Loucy (cell line): ENCODE measurements at regions not wholly inside any gene's neighbourhood (a gene's known extent, or its start where the extent isn't known, plus 50 kb on each side); places are given as distances from the start of the nearest gene placed in this dataset.

Experiments
- H2AFZ ChIP-seq: fragments of 200-600 bp; sonication (generic); 2 replicates; pipeline ENCODE4 v1.6.0; 2016; ENCODE audit warnings: antibody characterized with exemption, mild to moderate bottlenecking, low read length, moderate library complexity
- H3F3A ChIP-seq: fragments of 200-600 bp; 2 replicates; pipeline ENCODE4 v1.6.0; 2016; ENCODE audit warnings: antibody characterized with exemption, low read depth, mild to moderate bottlenecking
- H3K27me3 ChIP-seq: fragments of 200-600 bp; sonication (generic); 2 replicates; pipeline ENCODE4 v1.6.1; 2014; ENCODE audit warnings: low read length, mild to moderate bottlenecking; ENCODE audit not compliant: insufficient read depth, poor library complexity, severe bottlenecking
- H3K36me3 ChIP-seq: fragments of 200-600 bp; sonication (generic); 2 replicates; pipeline ENCODE4 v1.6.1; 2016; ENCODE audit warnings: low read length; ENCODE audit not compliant: insufficient read depth
- H3K4me1 ChIP-seq: fragments of 200-600 bp; sonication (generic); 2 replicates; pipeline ENCODE4 v1.5.1; 2014; ENCODE audit warnings: low read length, mild to moderate bottlenecking; ENCODE audit not compliant: insufficient read depth, poor library complexity, severe bottlenecking
- H3K4me2 ChIP-seq: fragments of 200-600 bp; sonication (generic); 2 replicates; pipeline ENCODE4 v1.6.0; 2014; ENCODE audit warnings: antibody characterized with exemption, low read length, low read depth, mild to moderate bottlenecking; ENCODE audit not compliant: poor library complexity, severe bottlenecking
- H3K4me3 ChIP-seq: fragments of 200-600 bp; sonication (generic); 2 replicates; pipeline ENCODE4 v1.5.1; 2014; ENCODE audit warnings: low read length, mild to moderate bottlenecking, mixed read lengths; ENCODE audit not compliant: poor library complexity, severe bottlenecking
- H3K79me2 ChIP-seq: fragments of 200-600 bp; sonication (generic); 2 replicates; pipeline ENCODE4 v1.6.1; 2014; ENCODE audit warnings: low read length; ENCODE audit not compliant: insufficient read depth
- H3K9ac ChIP-seq: fragments of 200-600 bp; sonication (generic); 2 replicates; pipeline ENCODE4 v1.6.0; 2014; ENCODE audit warnings: mild to moderate bottlenecking, low read depth, low read length, moderate library complexity; ENCODE audit not compliant: poor library complexity, severe bottlenecking
- H3K9me2 ChIP-seq: fragments of 200-600 bp; sonication (generic); replicated peaks from 2 replicates; pipeline ENCODE4 v1.6.1; 2016; ENCODE audit warnings: low read depth, low read length, mixed read lengths
- H3K9me3 ChIP-seq: fragments of 200-600 bp; sonication (generic); 2 replicates; pipeline ENCODE4 v1.6.1; 2014; ENCODE audit warnings: mild to moderate bottlenecking, antibody characterized with exemption, low read length, low read depth; ENCODE audit not compliant: insufficient read depth
- H4K20me1 ChIP-seq: fragments of 200-600 bp; sonication (generic); 2 replicates; pipeline ENCODE4 v1.6.0; 2014; ENCODE audit warnings: antibody characterized with exemption, low read length, mild to moderate bottlenecking; ENCODE audit not compliant: insufficient read depth, poor library complexity, severe bottlenecking
- EZH2phosphoT487 ChIP-seq: fragments of 200-600 bp; IDR thresholded peaks from 2 replicates; pipeline ENCODE4 v1.6.1; 2018; ENCODE audit warnings: antibody characterized with exemption, mild to moderate bottlenecking, moderate library complexity, borderline replicate concordance
- TF ChIP-seq, protein P1 (sequence below): fragments of 200-600 bp; sonication (generic); conservative IDR thresholded peaks from 2 replicates; pipeline ENCODE4 v1.5.1; 2014; ENCODE audit warnings: mild to moderate bottlenecking, antibody characterized with exemption, low read length

DNA sequence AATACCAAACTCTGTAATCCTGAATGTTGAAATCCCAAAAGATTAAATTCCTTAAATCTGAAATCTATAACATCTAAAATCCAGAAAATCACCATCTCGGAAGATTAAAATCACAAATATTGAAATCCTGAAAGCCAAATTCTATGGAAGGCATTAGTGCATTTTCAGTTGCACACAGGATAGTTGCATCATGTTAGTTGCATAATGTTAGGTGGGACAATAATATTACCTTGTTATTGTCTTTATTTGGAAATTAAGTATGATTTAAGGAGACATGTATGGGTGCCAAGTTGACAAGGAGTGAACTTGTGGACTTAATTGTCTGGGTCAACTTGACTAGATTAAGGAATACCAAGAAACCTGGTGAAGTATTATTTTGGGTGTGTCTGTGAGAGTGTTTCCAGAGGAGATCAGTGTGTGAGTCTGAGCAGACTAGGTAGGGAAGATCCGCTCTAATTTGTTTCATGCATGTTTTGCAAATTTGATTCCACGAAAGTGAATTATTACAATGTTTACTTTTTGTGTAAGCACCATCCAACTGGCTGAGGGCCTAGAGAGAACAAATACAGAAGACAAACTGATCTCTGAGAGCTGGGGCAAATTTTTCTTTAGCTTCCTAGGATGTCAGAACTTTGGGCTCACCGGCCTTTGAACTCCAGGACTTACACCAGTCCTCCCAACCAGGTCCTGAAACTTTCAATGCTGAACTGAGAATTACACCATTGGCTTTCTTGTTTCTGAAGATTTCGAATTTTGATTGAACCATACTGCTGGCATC, 545.1 kb upstream of the IRAK1BP1 start:
- no peaks in the 10 kb centered on the region for H3K36me3 ChIP-seq
- no peak overlapping the region for H2AFZ ChIP-seq
- H3K27me3 ChIP-seq: no peaks in the 10 kb centered on the region
- no peak overlapping the region for H3K9ac ChIP-seq
- H3K4me1 ChIP-seq: no peaks in the 10 kb centered on the region
- H4K20me1 ChIP-seq: no peaks in the 10 kb centered on the region
- no peaks in the 10 kb centered on the region for H3K9me3 ChIP-seq
- H3K9me2 ChIP-seq: no peaks in the 10 kb centered on the region
- no peaks in the 10 kb centered on the region for H3K79me2 ChIP-seq
- H3F3A ChIP-seq: no peaks in the 10 kb centered on the region
- no peak overlapping the region for H3K4me2 ChIP-seq
- H3K4me3 ChIP-seq: no peak overlapping the region
- TF ChIP-seq, protein P1, sequence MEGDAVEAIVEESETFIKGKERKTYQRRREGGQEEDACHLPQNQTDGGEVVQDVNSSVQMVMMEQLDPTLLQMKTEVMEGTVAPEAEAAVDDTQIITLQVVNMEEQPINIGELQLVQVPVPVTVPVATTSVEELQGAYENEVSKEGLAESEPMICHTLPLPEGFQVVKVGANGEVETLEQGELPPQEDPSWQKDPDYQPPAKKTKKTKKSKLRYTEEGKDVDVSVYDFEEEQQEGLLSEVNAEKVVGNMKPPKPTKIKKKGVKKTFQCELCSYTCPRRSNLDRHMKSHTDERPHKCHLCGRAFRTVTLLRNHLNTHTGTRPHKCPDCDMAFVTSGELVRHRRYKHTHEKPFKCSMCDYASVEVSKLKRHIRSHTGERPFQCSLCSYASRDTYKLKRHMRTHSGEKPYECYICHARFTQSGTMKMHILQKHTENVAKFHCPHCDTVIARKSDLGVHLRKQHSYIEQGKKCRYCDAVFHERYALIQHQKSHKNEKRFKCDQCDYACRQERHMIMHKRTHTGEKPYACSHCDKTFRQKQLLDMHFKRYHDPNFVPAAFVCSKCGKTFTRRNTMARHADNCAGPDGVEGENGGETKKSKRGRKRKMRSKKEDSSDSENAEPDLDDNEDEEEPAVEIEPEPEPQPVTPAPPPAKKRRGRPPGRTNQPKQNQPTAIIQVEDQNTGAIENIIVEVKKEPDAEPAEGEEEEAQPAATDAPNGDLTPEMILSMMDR: no peak
- no peak for TF ChIP-seq EZH2phosphoT487

DNA sequence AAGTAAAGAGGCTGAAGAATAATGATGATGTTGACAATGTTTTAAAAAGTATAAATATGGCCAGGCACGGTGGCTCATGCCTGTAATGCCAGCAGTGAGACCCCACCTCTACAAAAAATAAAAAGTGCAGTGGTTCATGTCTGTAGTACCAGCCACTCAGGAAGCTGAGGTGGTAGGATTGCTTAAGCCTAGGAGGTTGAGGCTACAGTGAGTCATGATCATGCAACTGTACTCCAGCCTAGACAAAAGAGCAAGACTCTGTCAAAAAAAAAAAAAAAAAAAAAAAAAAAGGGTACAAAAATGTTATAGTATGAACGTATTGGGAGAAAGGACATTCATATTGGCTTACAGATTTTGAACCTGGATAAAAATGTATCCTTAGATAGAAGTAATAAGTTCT, 543.1 kb upstream of the IRAK1BP1 start:
- TF ChIP-seq EZH2phosphoT487: no peak
- TF ChIP-seq, protein P1: no peak
- Histone ChIP-seq H3K36me3 (no peaks in the 10 kb centered on the region), H3F3A (no peaks in the 10 kb centered on the region), H3K9me2 (no peaks in the 10 kb centered on the region), H3K4me3 (no peak overlapping the region), H2AFZ (no peak overlapping the region), H3K79me2 (no peaks in the 10 kb centered on the region), H3K9ac (no peak overlapping the region), H3K4me1 (no peaks in the 10 kb centered on the region), H3K27me3 (no peaks in the 10 kb centered on the region), H3K9me3 (no peaks in the 10 kb centered on the region), H4K20me1 (no peaks in the 10 kb centered on the region), H3K4me2 (no peak overlapping the region)

DNA sequence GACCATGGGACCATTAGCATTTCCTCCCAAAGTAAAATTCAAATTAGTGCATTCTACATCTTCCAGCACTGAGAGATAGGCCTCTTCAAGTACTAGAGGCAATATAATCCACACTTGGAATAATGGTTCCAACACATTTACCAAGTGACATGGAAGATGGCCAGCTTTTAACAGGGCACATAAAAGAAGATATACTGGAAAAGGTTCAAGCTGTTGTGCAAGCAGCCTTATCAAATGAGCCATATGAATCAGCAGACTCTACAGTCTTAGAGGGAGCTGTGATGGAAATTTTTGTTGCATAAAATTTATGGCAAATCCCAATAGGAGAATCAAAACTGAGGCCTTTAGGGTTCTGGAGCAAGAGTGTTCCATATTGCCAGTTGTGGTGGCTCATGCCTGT, 526.6 kb upstream of the IRAK1BP1 start:
- no peaks in the 10 kb centered on the region for H3K27me3 ChIP-seq
- H3K4me2 ChIP-seq: no peak overlapping the region
- no peaks in the 10 kb centered on the region for H3K4me1 ChIP-seq
- H3K79me2 ChIP-seq: no peaks in the 10 kb centered on the region
- no peak overlapping the region for H3K9ac ChIP-seq
- H2AFZ ChIP-seq: no peak overlapping the region
- H3K36me3 ChIP-seq: no peaks in the 10 kb centered on the region
- no peaks in the 10 kb centered on the region for H3F3A ChIP-seq
- no peak for TF ChIP-seq EZH2phosphoT487
- H3K4me3 ChIP-seq: no peak overlapping the region
- H4K20me1 ChIP-seq: no peaks in the 10 kb centered on the region
- H3K9me2 ChIP-seq: no peaks in the 10 kb centered on the region
- H3K9me3 ChIP-seq: no peaks in the 10 kb centered on the region

DNA sequence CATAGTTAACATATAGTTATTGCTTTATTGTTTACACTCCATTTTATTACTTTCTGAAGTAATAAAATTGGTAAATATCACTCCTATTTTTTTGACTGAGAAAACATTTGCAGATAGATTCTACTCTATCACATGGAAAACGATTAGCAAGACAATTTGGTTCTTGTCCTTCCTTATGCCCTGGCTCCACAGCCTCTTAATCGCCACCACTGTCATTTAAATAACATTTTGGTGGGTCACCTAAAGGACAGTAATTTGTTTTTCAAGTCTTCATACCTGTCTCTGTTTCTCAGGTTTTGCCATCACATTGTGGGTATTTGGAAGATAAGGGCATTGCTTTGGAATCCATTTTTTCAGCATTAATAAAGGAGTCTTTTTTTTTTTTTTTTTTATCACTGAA, 521.5 kb upstream of the IRAK1BP1 start:
- no peak overlapping the region for H3K4me3 ChIP-seq
- H3K4me1 ChIP-seq: no peaks in the 10 kb centered on the region
- no peak overlapping the region for H2AFZ ChIP-seq
- no peaks in the 10 kb centered on the region for H3K9me2 ChIP-seq
- H3K9ac ChIP-seq: no peak overlapping the region
- H3K79me2 ChIP-seq: no peaks in the 10 kb centered on the region
- no peaks in the 10 kb centered on the region for H3F3A ChIP-seq
- H3K27me3 ChIP-seq: no peaks in the 10 kb centered on the region
- H3K36me3 ChIP-seq: no peaks in the 10 kb centered on the region
- H4K20me1 ChIP-seq: no peaks in the 10 kb centered on the region
- TF ChIP-seq, protein P1: no peak
- TF ChIP-seq EZH2phosphoT487: no peak
- no peaks in the 10 kb centered on the region for H3K9me3 ChIP-seq
- no peak overlapping the region for H3K4me2 ChIP-seq
